ENCODE measurements at regions not wholly inside any gene's neighbourhood (a gene's known extent, or its start where the extent isn't known, plus 50 kb on each side); places are given as distances from the start of the nearest gene placed in this dataset.
"Not testable (repeated sequence)": the region's sequence is repeated elsewhere in the genome, so short reads cannot be mapped to it uniquely, and the experiment has no call there.

DNA sequence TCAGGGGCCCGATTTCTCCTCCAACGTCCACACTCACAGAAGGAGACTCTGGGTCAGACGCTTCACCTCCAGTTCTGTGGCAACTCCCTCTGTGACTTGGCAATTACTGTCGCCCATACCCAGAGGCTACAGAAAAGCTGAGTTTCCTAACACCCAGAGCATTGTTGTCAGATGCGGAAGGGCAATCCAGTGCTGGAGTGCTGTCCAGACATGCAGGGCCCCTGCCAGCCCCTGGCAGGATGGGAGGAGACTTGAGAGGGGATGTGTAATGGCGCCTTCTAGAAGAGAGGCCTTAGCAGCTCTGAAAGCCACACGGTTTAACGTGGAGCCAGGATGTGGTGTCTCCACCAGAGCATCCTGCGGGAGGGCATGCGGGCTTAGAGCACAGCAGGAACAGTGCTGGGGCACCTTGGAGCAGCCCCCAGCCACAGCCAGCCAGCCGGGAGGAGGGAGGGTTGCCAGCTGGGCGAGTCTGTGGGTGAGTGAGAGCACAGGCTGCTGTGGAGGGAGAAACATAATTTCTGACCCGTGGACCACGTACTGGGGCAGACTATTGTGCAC, 139.4 kb upstream of the IRX1 start:
- DNase-seq (ENCODE audit: low read depth) = no peak
- TF ChIP-seq, protein P1, sequence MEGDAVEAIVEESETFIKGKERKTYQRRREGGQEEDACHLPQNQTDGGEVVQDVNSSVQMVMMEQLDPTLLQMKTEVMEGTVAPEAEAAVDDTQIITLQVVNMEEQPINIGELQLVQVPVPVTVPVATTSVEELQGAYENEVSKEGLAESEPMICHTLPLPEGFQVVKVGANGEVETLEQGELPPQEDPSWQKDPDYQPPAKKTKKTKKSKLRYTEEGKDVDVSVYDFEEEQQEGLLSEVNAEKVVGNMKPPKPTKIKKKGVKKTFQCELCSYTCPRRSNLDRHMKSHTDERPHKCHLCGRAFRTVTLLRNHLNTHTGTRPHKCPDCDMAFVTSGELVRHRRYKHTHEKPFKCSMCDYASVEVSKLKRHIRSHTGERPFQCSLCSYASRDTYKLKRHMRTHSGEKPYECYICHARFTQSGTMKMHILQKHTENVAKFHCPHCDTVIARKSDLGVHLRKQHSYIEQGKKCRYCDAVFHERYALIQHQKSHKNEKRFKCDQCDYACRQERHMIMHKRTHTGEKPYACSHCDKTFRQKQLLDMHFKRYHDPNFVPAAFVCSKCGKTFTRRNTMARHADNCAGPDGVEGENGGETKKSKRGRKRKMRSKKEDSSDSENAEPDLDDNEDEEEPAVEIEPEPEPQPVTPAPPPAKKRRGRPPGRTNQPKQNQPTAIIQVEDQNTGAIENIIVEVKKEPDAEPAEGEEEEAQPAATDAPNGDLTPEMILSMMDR (IDR thresholded peaks at IDR 0.05; ENCODE audit: control insufficient read depth, extremely low read depth, insufficient read depth) = no peak
- H3K4me3 ChIP-seq (ENCODE audit: low read depth, low read length) = no peak overlapping the region

DNA sequence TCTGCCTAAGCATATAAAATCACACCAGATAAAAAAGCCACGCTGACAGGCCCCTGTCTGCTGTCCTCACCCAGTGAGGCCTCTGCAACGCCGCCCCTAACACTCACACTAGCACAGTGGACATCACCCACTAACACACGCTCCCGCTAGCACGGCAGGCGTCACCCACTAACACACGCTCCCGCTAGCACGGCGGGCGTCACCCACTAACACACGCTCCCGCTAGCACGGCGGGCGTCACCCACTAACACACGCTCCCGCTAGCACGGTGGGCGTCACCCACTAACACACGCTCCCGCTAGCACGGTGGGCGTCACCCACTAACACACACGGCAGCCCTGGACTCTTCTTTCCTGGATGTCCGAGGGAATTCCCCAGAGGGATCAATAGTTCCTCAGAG, 141.6 kb upstream of the IRX1 start:
- DNase-seq (ENCODE audit: low read depth); H3K4me3 ChIP-seq (ENCODE audit: low read depth, low read length): not testable (repeated sequence)

DNA sequence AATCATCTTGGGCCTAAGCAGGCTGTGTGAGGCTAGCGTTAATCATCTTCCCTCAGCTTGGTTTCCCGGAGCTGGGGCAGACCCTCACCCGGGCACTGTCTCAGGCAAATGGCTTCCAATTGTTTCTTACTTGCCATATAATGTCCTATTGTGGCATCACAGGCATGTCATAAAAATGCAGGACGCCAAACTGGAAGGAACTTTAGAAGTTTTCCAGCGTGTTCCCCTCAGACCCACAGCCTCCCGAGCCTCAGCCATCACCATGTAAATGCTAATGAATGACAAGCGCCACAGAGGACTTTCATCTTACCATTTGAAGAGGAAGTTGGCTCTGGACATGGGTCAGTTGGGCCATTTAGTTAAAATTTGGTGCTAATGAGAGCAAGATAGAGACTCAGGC, 143.0 kb upstream of the IRX1 start:
- TF ChIP-seq, protein P1 (IDR thresholded peaks at IDR 0.05; ENCODE audit: control insufficient read depth, extremely low read depth, insufficient read depth) = no peak
- no peak for DNase-seq (ENCODE audit: low read depth)
- no peak overlapping the region for H3K4me3 ChIP-seq (ENCODE audit: low read depth, low read length)

DNA sequence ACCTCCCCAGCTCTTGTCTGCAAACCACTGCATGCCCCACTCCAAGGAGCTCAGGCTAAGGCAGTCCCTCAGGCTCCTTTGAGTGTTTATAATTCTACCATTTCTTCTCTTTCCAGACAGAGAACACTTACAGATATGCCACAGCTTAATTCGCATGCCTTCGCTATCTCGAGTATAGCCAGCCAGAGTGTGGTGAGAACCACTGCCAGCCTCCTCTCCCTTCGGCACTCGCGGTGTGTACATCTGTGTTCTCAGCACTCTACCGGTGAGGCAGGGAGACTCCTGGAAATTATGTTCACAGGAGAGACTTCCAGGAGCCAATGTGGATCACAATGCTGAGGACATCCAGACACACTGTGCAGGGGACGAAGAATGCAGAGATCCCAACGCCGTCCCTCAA, 143.7 kb upstream of the IRX1 start:
- no peak overlapping the region for H3K4me3 ChIP-seq (ENCODE audit: low read depth, low read length)
- no peak for DNase-seq (ENCODE audit: low read depth)
- TF ChIP-seq, protein P1 (IDR thresholded peaks at IDR 0.05; ENCODE audit: control insufficient read depth, extremely low read depth, insufficient read depth) = no peak

DNA sequence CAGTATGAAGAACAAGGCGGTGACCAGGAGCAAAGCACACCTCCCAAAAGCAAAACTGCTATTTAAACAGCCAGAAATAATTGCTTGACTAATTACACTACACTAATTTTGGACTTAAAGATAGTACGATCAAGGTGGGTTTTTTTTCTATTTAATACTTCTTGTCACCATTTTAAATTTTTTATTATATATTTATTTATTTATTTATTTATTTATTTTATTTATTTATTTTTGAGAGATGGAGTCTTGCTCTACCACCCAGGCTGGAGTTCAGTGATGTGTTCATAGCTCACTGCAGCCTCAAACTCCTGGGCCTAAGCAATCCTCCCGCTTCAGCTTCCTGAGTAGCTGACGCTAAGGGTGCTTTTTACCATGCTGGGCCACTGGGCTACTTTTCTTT, 146.2 kb upstream of the IRX1 start:
- no peak for DNase-seq (ENCODE audit: low read depth)
- TF ChIP-seq, protein P1 (IDR thresholded peaks at IDR 0.05; ENCODE audit: control insufficient read depth, extremely low read depth, insufficient read depth) = no peak
- H3K4me3 ChIP-seq (ENCODE audit: low read depth, low read length) = no peak overlapping the region

DNA sequence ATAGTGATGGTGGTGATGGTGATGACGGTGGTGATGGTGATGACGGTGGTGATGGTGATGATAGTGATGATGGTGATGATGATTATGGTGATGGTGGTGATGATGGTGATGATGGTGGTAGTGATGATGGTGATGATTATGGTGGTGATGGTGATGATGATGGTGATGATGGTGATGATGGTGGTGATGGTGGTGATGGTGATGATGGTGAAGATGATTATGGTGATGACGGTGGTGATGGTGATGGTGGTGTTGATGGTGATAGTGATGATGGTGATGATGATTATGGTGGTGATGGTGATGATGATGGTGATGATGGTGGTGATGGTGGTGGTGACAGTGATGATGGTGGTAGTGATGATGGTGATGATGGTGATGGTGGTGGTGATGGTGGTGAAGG, 149.2 kb upstream of the IRX1 start:
- no peak for DNase-seq (ENCODE audit: low read depth)
- TF ChIP-seq, protein P1 (IDR thresholded peaks at IDR 0.05; ENCODE audit: control insufficient read depth, extremely low read depth, insufficient read depth) = no peak
- H3K4me3 ChIP-seq (ENCODE audit: low read depth, low read length) = no peak overlapping the region

DNA sequence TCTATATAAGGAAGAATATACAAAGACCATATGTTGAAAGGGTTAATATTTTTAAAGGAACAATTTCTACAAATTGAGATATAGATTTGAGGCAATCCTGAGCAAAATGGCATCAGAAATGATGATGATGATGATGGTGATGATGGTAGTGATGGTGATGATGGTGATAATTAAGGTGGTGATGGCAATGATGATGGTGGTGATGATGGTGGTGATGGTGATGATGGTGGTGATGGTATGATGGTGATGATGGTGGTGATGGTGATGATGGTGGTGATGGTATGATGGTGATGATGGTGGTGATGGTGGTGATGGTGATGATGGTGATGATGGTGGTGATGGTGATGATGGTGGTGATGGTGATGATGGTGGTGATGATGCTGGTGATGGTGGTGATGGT, 150.1 kb upstream of the IRX1 start:
- not testable (repeated sequence) for DNase-seq (ENCODE audit: low read depth)

DNA sequence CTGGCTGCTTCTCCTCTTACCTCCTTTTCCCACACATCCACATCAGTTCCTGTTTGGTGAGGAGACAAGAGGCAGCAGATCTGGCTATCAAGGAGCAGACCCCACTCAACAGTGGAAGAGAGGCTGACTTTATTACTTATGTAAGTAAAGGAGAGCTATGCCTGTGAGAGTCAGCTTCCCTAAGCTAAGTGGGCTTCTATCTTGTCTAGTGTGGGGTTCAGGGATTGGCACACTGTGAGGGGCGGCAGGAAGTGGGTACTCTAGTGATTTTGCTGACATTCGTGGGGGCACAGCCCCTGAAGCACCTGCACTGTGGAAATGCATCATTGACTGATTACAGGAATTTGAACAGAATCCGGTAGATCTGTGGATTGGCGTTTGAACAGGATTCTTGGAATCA, 163.5 kb upstream of the IRX1 start:
- no peak overlapping the region for H3K4me3 ChIP-seq (ENCODE audit: low read depth, low read length)
- DNase-seq (ENCODE audit: low read depth) = no peak
- TF ChIP-seq, protein P1 (IDR thresholded peaks at IDR 0.05; ENCODE audit: control insufficient read depth, extremely low read depth, insufficient read depth) = no peak

More for the DNA sequence above, 150.1 kb upstream of the IRX1 start:
- not testable (repeated sequence) for H3K4me3 ChIP-seq (ENCODE audit: low read depth, low read length)

All from LNCaP clone FGC (cell line).